Activated naive CD8-positive, alpha-beta T cell treated with anti-CD3 and anti-CD28 coated beads for 36 hours (primary cell): ENCODE measurements at regions not wholly inside any gene's neighbourhood (a gene's known extent, or its start where the extent isn't known, plus 50 kb on each side); places are given as distances from the start of the nearest gene placed in this dataset.
"Not testable (repeated sequence)": the region's sequence is repeated elsewhere in the genome, so short reads cannot be mapped to it uniquely, and the experiment has no call there.

Experiments used
- DNase-seq: peaks from one replicate; pipeline ENCODE4 v3.0.0; 2021
- H3K27ac Mint-ChIP-seq: one replicate; pipeline ENCODE4 v1.8.0; 2022; ENCODE audit warnings: mild to moderate bottlenecking, moderate library complexity, mixed read lengths
- H3K27me3 Mint-ChIP-seq: one replicate; pipeline ENCODE4 v1.8.0; 2022; ENCODE audit warnings: mild to moderate bottlenecking, mixed read lengths
- H3K36me3 Mint-ChIP-seq: one replicate; pipeline ENCODE4 v1.8.0; 2021; ENCODE audit warnings: mild to moderate bottlenecking, mixed read lengths
- H3K4me1 Mint-ChIP-seq: one replicate; pipeline ENCODE4 v1.8.0; 2021; ENCODE audit warnings: mixed read lengths
- H3K4me3 Mint-ChIP-seq: one replicate; pipeline ENCODE4 v1.8.0; 2022; ENCODE audit warnings: mild to moderate bottlenecking, moderate library complexity, mixed read lengths
- H3K9me3 Mint-ChIP-seq: one replicate; pipeline ENCODE4 v1.8.0; 2022; ENCODE audit warnings: mixed read lengths

DNA sequence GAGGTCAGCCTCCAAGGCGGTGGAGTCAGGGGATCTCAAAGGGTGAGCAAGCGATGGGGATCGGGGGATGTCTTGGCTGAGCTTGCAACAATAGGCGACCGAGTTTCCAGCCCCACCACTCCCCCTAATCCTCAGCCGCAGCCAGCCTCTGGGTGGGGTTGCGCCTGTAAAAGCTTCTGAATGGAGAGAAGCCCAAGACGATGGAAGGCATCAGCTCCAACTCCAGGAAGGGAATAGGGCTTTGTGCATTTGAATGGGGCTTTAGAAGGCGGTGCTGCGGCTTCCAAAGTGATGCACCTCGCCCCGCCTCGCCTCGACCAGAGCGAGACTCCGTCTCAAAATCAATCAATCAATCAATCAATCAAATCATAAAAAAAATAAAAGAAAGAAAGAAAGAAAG, 1946.4 kb upstream of the DEFB115 start:
- peaks cover 25% of the 10 kb centered on the region for H3K9me3 Mint-ChIP-seq
- H3K4me3 Mint-ChIP-seq, H3K36me3 Mint-ChIP-seq, DNase-seq, H3K4me1 Mint-ChIP-seq, H3K27ac Mint-ChIP-seq: not testable (repeated sequence)
- H3K27me3 Mint-ChIP-seq: peaks cover 23% of the 10 kb centered on the region

DNA sequence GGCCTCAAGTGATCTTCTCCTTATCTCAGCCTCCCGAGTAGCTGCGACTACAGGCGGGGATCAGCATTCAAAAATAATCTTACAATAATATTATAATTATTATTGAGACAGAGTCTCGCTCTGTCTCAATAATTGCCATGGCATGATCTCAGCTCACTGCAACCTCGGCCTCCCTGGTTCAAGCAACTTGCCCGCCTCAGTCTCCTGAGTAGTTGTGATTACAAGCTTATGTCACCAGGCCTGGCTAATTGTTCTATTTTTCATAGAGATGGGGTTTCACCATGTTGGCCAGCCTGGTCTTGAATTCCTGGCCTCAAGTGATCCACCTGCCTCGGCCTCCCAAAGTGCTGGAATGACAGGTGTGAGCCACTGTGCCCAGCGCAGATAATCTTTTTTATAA, 1944.8 kb upstream of the DEFB115 start:
- not testable (repeated sequence) for H3K4me3 Mint-ChIP-seq, H3K27ac Mint-ChIP-seq, H3K4me1 Mint-ChIP-seq, DNase-seq, H3K36me3 Mint-ChIP-seq
- Mint-ChIP-seq H3K9me3 (peaks cover 32% of the 10 kb centered on the region), H3K27me3 (peaks cover 23% of the 10 kb centered on the region)

DNA sequence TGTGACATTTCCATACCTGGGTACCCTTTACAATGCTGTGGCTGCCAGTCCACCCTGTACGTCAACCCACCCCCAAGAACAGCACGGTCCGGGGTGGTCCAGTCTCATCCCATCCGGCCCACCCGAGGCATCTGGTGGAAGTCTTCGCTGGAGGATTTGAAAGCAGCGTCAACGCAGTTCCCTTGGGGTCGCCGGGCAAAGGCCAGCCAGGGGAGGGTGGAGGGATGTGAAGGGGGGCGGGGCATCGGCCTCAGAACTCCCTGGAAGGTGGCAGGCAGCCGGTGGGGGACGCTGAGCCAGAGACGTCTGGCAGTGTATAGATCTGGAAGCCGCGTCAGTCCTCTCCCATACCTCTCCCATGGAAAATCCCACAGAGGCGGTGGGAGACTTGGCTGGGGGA, 1944.0 kb upstream of the DEFB115 start:
- H3K27me3 Mint-ChIP-seq: peaks cover 17% of the 10 kb centered on the region
- DNase-seq: no peak
- H3K27ac Mint-ChIP-seq: no peak overlapping the region
- H3K4me1 Mint-ChIP-seq: no peaks in the 10 kb centered on the region
- H3K9me3 Mint-ChIP-seq: peaks cover 26% of the 10 kb centered on the region
- peaks cover 3% of the 10 kb centered on the region for H3K36me3 Mint-ChIP-seq
- no peak overlapping the region for H3K4me3 Mint-ChIP-seq

DNA sequence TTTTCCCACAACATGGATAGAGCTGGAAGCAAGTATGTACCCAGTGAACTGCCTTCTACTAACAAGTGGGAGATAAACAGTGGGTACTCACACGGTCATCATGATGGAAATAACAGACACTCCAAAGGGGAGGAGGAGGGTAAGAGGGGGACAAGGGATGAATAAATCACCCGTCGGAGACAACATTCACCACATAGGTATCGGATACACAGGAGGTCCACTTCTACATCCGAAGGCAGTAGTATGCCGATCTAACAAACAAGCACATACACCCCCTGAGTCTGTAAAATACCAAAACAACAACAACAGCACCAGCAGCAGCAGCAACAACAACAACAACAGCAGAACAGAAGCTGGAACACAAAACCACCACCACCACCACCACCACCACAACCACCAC, 1943.2 kb upstream of the DEFB115 start:
- Mint-ChIP-seq H3K36me3 (peaks cover 1% of the 10 kb centered on the region), H3K4me3 (no peak overlapping the region), H3K27ac (no peak overlapping the region), H3K27me3 (peaks cover 14% of the 10 kb centered on the region), H3K4me1 (no peaks in the 10 kb centered on the region), H3K9me3 (peaks cover 24% of the 10 kb centered on the region)
- DNase-seq: no peak

DNA sequence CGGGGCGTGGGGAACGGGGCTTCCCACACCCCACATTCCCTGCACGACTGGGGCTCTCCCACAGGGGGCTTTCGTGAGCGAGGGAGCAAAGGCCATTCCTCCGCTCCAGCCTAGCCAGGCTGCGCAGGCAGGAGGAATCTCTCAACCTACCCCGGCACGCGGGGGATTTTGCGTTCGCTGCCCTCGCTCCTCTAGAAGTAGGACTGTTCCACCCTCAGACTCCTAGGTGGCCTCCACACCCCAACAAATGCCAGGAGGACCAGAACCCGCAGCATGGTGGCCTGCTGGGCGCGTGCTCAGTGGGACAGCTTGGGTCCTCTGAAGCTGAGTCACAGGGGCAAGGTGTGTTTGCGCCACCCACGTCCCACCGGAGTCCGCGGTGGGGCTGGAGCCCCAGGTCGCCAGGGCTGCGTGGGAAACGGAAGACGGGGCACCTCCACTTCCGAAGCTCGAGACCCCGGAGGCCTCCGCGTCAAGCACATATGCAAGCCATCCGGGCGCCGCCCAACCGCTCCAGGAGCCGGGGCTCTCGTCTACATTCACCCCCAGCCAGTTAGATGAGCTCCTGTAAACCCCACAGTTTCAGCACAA, 1938.5 kb upstream of the DEFB115 start:
- peaks cover 20% of the 10 kb centered on the region for H3K9me3 Mint-ChIP-seq
- no peak for DNase-seq
- peaks cover 37% of the 10 kb centered on the region for H3K27me3 Mint-ChIP-seq
- no peak overlapping the region for H3K27ac Mint-ChIP-seq
- peaks cover 9% of the 10 kb centered on the region for H3K4me1 Mint-ChIP-seq
- H3K36me3 Mint-ChIP-seq: peaks cover 2% of the 10 kb centered on the region
- H3K4me3 Mint-ChIP-seq: no peak overlapping the region

DNA sequence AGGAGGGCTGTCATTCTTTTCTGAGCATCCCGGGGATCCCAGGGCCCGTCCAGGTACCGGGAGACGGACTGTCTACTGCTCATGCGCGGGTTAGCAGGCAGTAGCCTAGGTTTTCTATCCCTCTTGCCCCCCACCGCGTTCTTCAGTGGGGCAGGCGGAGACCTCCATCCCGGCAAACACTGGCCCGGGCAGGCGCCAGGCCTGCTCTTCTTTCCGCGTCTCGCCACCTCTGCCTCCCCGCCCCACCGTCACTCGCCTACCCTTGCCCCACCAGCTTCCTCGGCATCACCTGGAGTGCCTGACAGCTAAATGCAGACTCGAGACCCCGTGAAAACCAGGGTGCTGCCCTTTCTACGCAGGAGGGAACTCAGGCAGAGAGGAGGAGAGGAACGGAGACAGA, 1937.7 kb upstream of the DEFB115 start:
- Mint-ChIP-seq H3K9me3 (peaks cover 14% of the 10 kb centered on the region), H3K27me3 (peaks cover 42% of the 10 kb centered on the region), H3K27ac (no peak overlapping the region), H3K4me1 (peaks cover 9% of the 10 kb centered on the region), H3K36me3 (peaks cover 2% of the 10 kb centered on the region), H3K4me3 (peak overlapping the region; percentile 55)
- no peak for DNase-seq

DNA sequence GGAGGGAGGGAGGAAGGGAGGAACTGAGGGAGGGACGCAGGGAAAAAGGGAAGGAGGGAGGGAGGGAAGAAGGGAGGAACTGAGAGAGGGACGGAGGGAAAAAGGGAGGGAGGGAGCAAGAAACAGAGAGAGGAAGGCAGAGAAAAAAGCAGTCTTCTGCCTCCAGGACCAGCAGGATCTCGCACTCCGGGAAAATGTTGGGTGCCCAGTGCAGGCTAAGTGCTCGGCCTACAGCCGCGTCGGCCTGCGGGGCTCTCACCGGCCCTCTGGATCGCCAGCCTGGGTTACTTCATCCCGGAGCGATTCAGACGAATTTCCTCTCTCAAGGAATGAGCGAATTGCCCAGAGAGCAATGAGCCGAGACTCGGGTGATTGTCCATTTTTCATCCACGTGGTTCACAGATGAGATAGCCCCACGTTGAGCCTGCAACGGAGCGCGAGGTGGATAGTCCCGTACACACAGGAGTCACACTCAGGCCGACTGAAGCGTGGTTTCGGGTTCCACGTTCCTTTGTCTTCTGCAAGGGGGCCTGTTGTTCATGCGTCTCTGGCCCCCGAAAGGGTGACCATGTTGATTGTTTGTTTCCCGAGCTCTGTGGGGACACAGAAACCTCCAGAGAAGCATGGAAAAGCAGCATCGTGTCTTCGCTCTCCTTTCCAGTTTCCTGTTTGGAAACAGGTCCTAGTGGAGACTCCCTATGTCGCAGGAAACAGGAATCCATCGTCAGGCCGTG, 1937.1 kb upstream of the DEFB115 start:
- Mint-ChIP-seq H3K4me1 (peaks cover 11% of the 10 kb centered on the region), H3K4me3 (peak overlapping the region; percentile 55)

DNA sequence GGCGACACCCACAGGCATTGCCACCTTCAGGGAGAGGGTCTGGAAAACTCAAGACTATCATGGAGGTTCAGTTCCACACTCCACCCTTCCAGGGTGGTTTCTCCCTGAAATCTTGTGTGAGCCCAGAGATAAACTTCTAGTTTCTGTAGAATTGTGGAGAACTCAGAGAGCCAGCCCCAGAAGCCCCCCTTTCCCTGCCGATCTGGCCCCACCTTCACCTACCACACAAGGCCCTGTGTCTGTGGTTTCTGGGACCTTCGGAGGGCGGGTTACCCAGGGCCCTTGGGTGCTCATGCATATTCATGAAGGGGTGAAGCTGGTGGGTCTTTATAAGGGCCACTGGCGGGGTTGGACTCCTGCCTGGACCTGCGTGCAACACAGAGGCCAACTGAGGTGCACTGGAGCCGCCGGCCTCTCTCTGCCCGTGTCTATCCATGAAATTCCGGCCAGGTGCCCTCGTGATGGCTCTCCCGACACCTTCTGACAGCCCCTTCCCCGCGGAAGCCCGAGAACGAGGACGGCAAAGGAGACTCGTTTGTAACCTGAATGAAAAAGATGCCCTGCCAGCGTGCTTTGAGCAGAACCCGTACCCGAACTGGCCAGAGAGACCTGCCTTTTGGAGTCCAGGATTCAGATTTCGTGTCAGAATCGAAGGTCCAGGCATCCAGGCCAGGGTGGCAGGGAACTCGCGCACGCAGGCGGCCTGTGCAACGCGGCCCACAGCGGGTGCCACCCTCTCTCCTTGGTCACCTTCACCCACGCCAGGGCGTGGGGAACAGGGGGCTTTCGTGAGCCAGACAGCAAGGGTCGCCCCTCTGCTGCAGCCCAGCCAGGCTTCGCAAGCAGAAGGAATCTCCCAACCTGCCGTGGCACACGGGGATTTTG, 1933.6 kb upstream of the DEFB115 start:
- not testable (repeated sequence) for H3K36me3 Mint-ChIP-seq, H3K27ac Mint-ChIP-seq, DNase-seq, H3K4me3 Mint-ChIP-seq
- Mint-ChIP-seq H3K9me3 (peaks cover 14% of the 10 kb centered on the region), H3K27me3 (peaks cover 67% of the 10 kb centered on the region), H3K4me1 (peaks cover 19% of the 10 kb centered on the region)

More for the DNA sequence above, 1937.1 kb upstream of the DEFB115 start:
- not testable (repeated sequence) for DNase-seq, H3K36me3 Mint-ChIP-seq, H3K27ac Mint-ChIP-seq
- peaks cover 14% of the 10 kb centered on the region for H3K9me3 Mint-ChIP-seq
- H3K27me3 Mint-ChIP-seq: peaks cover 48% of the 10 kb centered on the region

DNA sequence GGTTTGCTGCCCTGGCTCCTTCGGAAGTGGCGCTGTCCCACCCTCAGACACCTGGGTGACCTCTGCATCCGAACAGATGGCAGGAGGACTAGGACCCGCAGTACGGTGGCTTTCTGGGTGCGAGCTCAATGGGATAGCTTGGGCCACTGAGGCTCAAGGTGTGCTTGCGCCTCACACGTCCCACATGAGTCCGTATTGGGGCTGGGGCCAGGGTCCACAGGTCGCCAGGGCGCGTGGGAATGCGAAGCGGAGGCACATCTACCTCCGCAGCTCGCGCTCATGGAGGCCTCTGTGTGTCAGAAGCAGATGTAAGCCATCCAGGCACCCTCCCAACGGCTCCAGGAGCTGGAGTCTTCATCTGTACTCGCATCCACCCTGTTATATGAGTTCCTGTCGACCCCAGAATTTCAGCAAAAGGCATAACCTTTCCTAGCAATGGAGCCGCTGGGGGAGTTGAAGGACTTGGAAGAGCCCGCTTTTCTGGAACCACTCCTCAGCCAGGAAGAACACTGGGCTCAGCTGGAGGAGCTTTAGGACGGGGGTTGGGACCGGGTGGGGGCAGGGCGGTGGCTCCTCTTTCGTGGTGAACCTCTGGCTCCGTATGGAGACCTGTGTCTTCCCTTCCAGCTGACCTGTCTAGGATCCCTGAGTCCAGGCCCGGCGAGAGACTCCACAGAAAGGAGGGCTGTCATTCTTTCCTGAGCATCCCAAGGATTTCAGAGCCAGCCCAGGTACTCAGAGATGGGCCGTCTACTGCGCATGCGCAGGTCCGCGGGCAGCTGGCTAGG, 1932.8 kb upstream of the DEFB115 start:
- H3K36me3 Mint-ChIP-seq, DNase-seq, H3K27ac Mint-ChIP-seq, H3K4me3 Mint-ChIP-seq: not testable (repeated sequence)
- Mint-ChIP-seq H3K9me3 (peaks cover 12% of the 10 kb centered on the region), H3K27me3 (peaks cover 62% of the 10 kb centered on the region), H3K4me1 (peaks cover 19% of the 10 kb centered on the region)

DNA sequence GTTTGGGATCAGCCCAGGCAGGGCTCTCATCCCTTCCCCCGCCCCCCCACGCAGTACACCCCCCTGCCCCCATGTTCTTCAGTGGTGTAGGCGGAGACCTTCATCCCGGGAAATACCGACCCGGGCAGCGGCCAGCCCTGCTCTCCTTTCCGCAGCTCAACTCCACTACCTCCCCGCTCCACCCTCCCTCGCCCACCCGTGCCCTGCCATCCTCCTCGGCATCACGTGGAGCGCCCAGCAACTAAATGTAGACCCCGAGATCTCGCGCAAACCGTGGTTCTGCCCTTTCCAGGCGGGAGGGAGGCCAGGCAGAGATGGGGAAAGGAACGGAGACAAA, 1932.2 kb upstream of the DEFB115 start:
- DNase-seq: no peak
- Mint-ChIP-seq H3K9me3 (peaks cover 14% of the 10 kb centered on the region), H3K4me1 (peaks cover 16% of the 10 kb centered on the region), H3K27ac (no peak overlapping the region), H3K27me3 (peaks cover 56% of the 10 kb centered on the region), H3K36me3 (peaks cover 3% of the 10 kb centered on the region), H3K4me3 (peak overlapping the region; percentile 33)

DNA sequence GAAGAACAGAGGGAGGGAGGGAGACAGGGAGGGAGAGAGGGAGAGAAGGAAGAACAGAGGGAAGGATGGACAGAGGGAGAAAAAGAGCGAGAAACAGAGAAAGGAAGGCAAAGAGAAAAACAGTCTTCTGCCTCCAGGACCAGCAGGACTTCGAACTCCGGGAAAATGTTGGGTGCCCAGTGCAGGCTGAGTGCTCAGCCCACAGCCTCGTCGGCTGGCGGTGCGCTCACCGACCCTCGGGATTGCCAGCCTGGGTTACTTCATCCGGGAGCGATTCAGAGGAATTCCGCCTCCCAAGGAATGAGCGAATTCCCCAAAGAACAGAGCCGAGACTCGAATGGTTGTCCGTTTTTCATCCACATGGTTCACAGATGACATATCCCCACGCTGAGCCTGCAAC, 1931.7 kb upstream of the DEFB115 start:
- H3K4me3 Mint-ChIP-seq: peak overlapping the region; percentile 23
- peaks cover 19% of the 10 kb centered on the region for H3K9me3 Mint-ChIP-seq
- DNase-seq, H3K36me3 Mint-ChIP-seq, H3K27ac Mint-ChIP-seq: not testable (repeated sequence)
- H3K27me3 Mint-ChIP-seq: peaks cover 51% of the 10 kb centered on the region
- peaks cover 14% of the 10 kb centered on the region for H3K4me1 Mint-ChIP-seq

DNA sequence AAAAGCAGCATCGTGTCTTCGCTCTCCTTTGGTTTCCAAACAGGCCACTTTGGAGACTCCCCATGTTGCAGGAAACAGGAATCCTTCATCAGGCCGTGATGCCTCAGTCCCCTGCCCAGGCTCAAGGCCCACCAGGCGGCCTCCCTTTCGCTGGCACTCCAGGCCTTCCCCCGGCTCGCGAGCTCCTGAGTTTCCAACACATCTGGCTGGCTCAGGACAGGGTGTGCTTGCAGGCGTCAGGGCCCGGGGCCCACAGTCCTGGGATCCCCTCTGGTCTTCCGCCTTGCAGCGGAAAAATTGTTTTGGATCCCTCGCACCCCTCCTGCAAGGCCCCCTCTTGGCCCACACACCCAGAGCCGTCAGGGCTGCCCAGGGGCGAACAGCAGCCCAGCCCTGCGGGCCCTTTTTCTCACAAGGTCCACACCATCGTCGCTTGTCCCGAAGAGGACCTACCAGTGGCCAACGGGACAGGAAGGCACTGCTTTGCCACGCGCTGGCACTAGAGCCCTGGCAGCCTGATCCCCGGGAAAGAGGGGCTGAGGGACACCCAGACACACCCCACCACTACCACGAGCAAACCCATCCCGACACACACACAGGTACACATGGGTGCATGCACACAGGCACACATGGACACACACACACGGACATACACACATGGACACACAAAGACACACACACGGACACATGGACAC, 1930.9 kb upstream of the DEFB115 start:
- peaks cover 13% of the 10 kb centered on the region for H3K4me1 Mint-ChIP-seq
- no peak for DNase-seq
- H3K27me3 Mint-ChIP-seq: peaks cover 46% of the 10 kb centered on the region
- H3K4me3 Mint-ChIP-seq: no peak overlapping the region
- H3K27ac Mint-ChIP-seq: no peak overlapping the region
- H3K9me3 Mint-ChIP-seq: peaks cover 22% of the 10 kb centered on the region
- H3K36me3 Mint-ChIP-seq: peaks cover 3% of the 10 kb centered on the region

DNA sequence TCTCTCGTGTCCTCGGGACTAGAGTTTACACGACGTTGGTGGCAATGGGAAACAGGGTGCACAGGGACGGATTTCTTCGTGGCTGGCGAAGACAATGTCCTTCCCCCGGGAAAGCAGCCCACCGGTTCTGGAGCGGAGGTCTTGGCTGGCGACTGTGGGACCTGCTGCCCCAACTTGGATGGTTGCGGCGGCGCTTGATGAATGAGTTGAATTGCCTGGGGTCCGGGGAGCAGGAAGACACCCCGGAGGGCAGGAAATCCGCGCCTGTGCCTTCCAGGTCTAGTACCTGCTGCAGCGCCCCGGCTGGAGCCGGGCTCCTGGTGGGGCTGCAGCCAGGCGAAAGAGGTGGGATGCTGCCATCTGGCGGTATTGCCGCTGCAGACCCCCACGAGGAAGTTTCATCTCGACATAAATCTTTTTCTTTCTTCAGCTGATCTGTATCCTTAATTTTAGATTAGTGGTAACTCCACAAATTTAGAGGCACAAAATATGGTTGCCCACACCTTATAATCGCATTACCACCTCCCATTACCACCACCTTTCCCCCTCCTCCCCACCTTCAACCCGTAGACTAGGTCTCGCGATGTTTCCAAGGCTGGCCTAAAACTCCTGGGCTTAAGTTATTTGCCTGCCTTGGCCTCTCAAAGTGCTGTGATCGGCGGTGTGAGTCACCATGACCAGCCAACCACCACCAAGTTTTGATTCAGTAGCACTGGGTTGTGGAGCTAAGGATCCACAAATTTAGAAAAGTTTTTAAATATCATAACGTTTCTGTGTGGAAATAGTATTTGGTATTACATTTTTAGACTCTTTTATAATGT, 1929.7 kb upstream of the DEFB115 start:
- H3K4me3 Mint-ChIP-seq, H3K36me3 Mint-ChIP-seq, H3K27ac Mint-ChIP-seq: not testable (repeated sequence)
- peak; percentile 64 for DNase-seq
- Mint-ChIP-seq H3K4me1 (peaks cover 13% of the 10 kb centered on the region), H3K9me3 (peaks cover 30% of the 10 kb centered on the region), H3K27me3 (peaks cover 44% of the 10 kb centered on the region)
